HAP-1 (cell line): ENCODE measurements at regions not wholly inside any gene's neighbourhood (a gene's known extent, or its start where the extent isn't known, plus 50 kb on each side); places are given as distances from the start of the nearest gene placed in this dataset.

Source experiments
- DNase-seq, 2 experiments: peaks; one replicate each; pipeline ENCODE4 v3.0.0-alpha.2; 2016 to 2020; ENCODE audit warnings: low spot score in 2 of 2
- H3K27me3 ChIP-seq: fragments of 250-450 bp; sonication (Bioruptor Pico); 2 replicates; pipeline ENCODE4 v1.5.1; 2020; ENCODE audit warnings: low read depth, mild to moderate bottlenecking, moderate library complexity
- H3K36me3 ChIP-seq: fragments of 250-450 bp; sonication (Bioruptor Pico); replicated peaks from 2 replicates; pipeline ENCODE4 v1.5.1; 2020; ENCODE audit warnings: mild to moderate bottlenecking
- H3K4me1 ChIP-seq: fragments of 250-450 bp; sonication (Bioruptor Pico); 2 replicates; pipeline ENCODE4 v1.5.1; 2020; ENCODE audit warnings: mild to moderate bottlenecking
- H3K4me3 ChIP-seq: fragments of 250-450 bp; sonication (Bioruptor Pico); 2 replicates; pipeline ENCODE4 v1.5.1; 2020; ENCODE audit warnings: mild to moderate bottlenecking, moderate library complexity
- H3K9me3 ChIP-seq: fragments of 250-450 bp; sonication (Bioruptor Pico); 2 replicates; pipeline ENCODE4 v1.5.1; 2020; ENCODE audit warnings: mild to moderate bottlenecking, moderate library complexity
- in situ Hi-C: fragments of 300-500 bp; cut with MboI; formaldehyde crosslinking; loops from 3 replicates; pipeline ENCODE4 v1.14.3; 2020; ENCODE audit warnings: low sequenced_read_pairs, inconsistent platforms, mixed read lengths

- DNase-seq, result no peak
- Histone ChIP-seq H3K4me3 (no peak overlapping the region), H3K9me3 (no peaks in the 10 kb centered on the region), H3K36me3 (no peaks in the 10 kb centered on the region), H3K27me3 (peaks cover 2% of the 10 kb centered on the region; the same call in 1 of the 2 replicates), H3K4me1 (no peaks in the 10 kb centered on the region)
- in situ Hi-C loops, result no loop called here
Measured at GRCh38 chr3:59535791-59536221, 486.0 kb upstream of the CFAP20DC start.

GRCh38 chr3:59531994-59532393 lies 482.2 kb upstream of the CFAP20DC start:
- no peak for DNase-seq
- Histone ChIP-seq H3K27me3 (no peaks in the 10 kb centered on the region), H3K4me1 (no peaks in the 10 kb centered on the region), H3K4me3 (no peak overlapping the region), H3K36me3 (no peaks in the 10 kb centered on the region), H3K9me3 (no peaks in the 10 kb centered on the region)
- in situ Hi-C loops, result no loop called here

GRCh38 chr3:59531066-59531745 lies 481.4 kb upstream of the CFAP20DC start:
- no peak overlapping the region for H3K4me3 ChIP-seq
- H3K4me1 ChIP-seq, result no peaks in the 10 kb centered on the region
- no peaks in the 10 kb centered on the region for H3K36me3 ChIP-seq
- in situ Hi-C loops, result no loop called here
- peak; percentile 13 to 19 for DNase-seq
- no peaks in the 10 kb centered on the region for H3K9me3 ChIP-seq
- peaks cover 3% of the 10 kb centered on the region; the same call in 1 of the 2 replicates for H3K27me3 ChIP-seq

GRCh38 chr3:59528251-59528650 lies 478.4 kb upstream of the CFAP20DC start:
- DNase-seq, result no peak

GRCh38 chr3:59527493-59527892 lies 477.7 kb upstream of the CFAP20DC start:
- Histone ChIP-seq H3K36me3 (no peaks in the 10 kb centered on the region), H3K27me3 (peaks cover 5% of the 10 kb centered on the region; the same call in 1 of the 2 replicates), H3K4me3 (no peak overlapping the region), H3K9me3 (no peaks in the 10 kb centered on the region), H3K4me1 (no peaks in the 10 kb centered on the region)
- DNase-seq, result no peak
- in situ Hi-C loops, result no loop called here

More at GRCh38 chr3:59528251-59528650, 478.4 kb upstream of the CFAP20DC start:
- in situ Hi-C loops, result no loop called here
- Histone ChIP-seq H3K27me3 (peaks cover 5% of the 10 kb centered on the region; the same call in 1 of the 2 replicates), H3K36me3 (no peaks in the 10 kb centered on the region), H3K4me3 (no peak overlapping the region), H3K4me1 (no peaks in the 10 kb centered on the region), H3K9me3 (no peaks in the 10 kb centered on the region)

GRCh38 chr3:59526999-59527398 lies 477.2 kb upstream of the CFAP20DC start:
- DNase-seq, result no peak
- peaks cover 5% of the 10 kb centered on the region; the same call in 1 of the 2 replicates for H3K27me3 ChIP-seq
- in situ Hi-C loops, result no loop called here
- no peak overlapping the region for H3K4me3 ChIP-seq
- H3K36me3 ChIP-seq, result no peaks in the 10 kb centered on the region
- no peaks in the 10 kb centered on the region for H3K4me1 ChIP-seq
- no peaks in the 10 kb centered on the region for H3K9me3 ChIP-seq

- DNase-seq, result no peak
- in situ Hi-C loops, result no loop called here
- Histone ChIP-seq H3K4me3 (no peak overlapping the region), H3K36me3 (no peaks in the 10 kb centered on the region), H3K27me3 (peaks cover 5% of the 10 kb centered on the region; the same call in 1 of the 2 replicates), H3K4me1 (no peaks in the 10 kb centered on the region), H3K9me3 (no peaks in the 10 kb centered on the region)
Measured at GRCh38 chr3:59522550-59522949, 472.7 kb upstream of the CFAP20DC start.

GRCh38 chr3:59519094-59519493 lies 469.3 kb upstream of the CFAP20DC start:
- DNase-seq, result no peak
- Histone ChIP-seq H3K9me3 (no peaks in the 10 kb centered on the region), H3K4me1 (no peaks in the 10 kb centered on the region), H3K4me3 (no peak overlapping the region), H3K36me3 (no peaks in the 10 kb centered on the region), H3K27me3 (peaks cover 13% of the 10 kb centered on the region)
- in situ Hi-C loops, result no loop called here

- no peak overlapping the region for H3K4me3 ChIP-seq
- no peaks in the 10 kb centered on the region for H3K36me3 ChIP-seq
- no peak for DNase-seq
- in situ Hi-C loops, result no loop called here
- no peaks in the 10 kb centered on the region for H3K9me3 ChIP-seq
- H3K27me3 ChIP-seq, result peaks cover 13% of the 10 kb centered on the region
- H3K4me1 ChIP-seq, result no peaks in the 10 kb centered on the region; the same call in 1 of the 2 replicates
Measured at GRCh38 chr3:59518283-59519055, 468.6 kb upstream of the CFAP20DC start.

- no peak overlapping the region for H3K4me3 ChIP-seq
- DNase-seq, result no peak
- H3K4me1 ChIP-seq, result peaks cover 3% of the 10 kb centered on the region
- in situ Hi-C loops, result no loop called here
- H3K36me3 ChIP-seq, result no peaks in the 10 kb centered on the region
- peaks cover 13% of the 10 kb centered on the region for H3K27me3 ChIP-seq
- H3K9me3 ChIP-seq, result no peaks in the 10 kb centered on the region
Measured at GRCh38 chr3:59517388-59517787, 467.6 kb upstream of the CFAP20DC start.

- DNase-seq, result no peak
- in situ Hi-C loops, result no loop called here
- H3K27me3 ChIP-seq, result peaks cover 13% of the 10 kb centered on the region
- H3K4me1 ChIP-seq, result peaks cover 3% of the 10 kb centered on the region
- no peak overlapping the region for H3K4me3 ChIP-seq
- H3K36me3 ChIP-seq, result no peaks in the 10 kb centered on the region
- no peaks in the 10 kb centered on the region for H3K9me3 ChIP-seq
Measured at GRCh38 chr3:59515966-59516365, 466.1 kb upstream of the CFAP20DC start.

- in situ Hi-C loops, result no loop called here
- no peak for DNase-seq
- H3K9me3 ChIP-seq, result no peaks in the 10 kb centered on the region
Measured at GRCh38 chr3:59514865-59515482, 465.1 kb upstream of the CFAP20DC start.

GRCh38 chr3:59513570-59513969 lies 463.7 kb upstream of the CFAP20DC start:
- peaks cover 20% of the 10 kb centered on the region for H3K27me3 ChIP-seq
- no peak overlapping the region for H3K4me3 ChIP-seq
- no peaks in the 10 kb centered on the region for H3K36me3 ChIP-seq
- H3K4me1 ChIP-seq, result peaks cover 3% of the 10 kb centered on the region
- in situ Hi-C loops, result no loop called here
- peak; percentile 16 to 79 for DNase-seq
- H3K9me3 ChIP-seq, result no peaks in the 10 kb centered on the region

More at GRCh38 chr3:59514865-59515482, 465.1 kb upstream of the CFAP20DC start:
- H3K4me1 ChIP-seq, result peaks cover 3% of the 10 kb centered on the region
- H3K4me3 ChIP-seq, result no peak overlapping the region
- H3K36me3 ChIP-seq, result no peaks in the 10 kb centered on the region
- peaks cover 20% of the 10 kb centered on the region for H3K27me3 ChIP-seq

- no peak overlapping the region for H3K4me3 ChIP-seq
- DNase-seq, result no peak
Measured at GRCh38 chr3:59512066-59512465, 462.2 kb upstream of the CFAP20DC start.

More at GRCh38 chr3:59512066-59512465, 462.2 kb upstream of the CFAP20DC start:
- Histone ChIP-seq H3K9me3 (no peaks in the 10 kb centered on the region), H3K27me3 (peaks cover 20% of the 10 kb centered on the region), H3K36me3 (no peaks in the 10 kb centered on the region), H3K4me1 (peaks cover 3% of the 10 kb centered on the region)
- in situ Hi-C loops, result no loop called here
